GM18873 (cell line): ENCODE measurements at regions not wholly inside any gene's neighbourhood (a gene's known extent, or its start where the extent isn't known, plus 50 kb on each side); places are given as distances from the start of the nearest gene placed in this dataset.
"Not testable (repeated sequence)": the region's sequence is repeated elsewhere in the genome, so short reads cannot be mapped to it uniquely, and the experiment has no call there.

Source experiments
- ATAC-seq: cut with Tn5 transposase; IDR thresholded peaks from one replicate; pipeline ENCODE4 v1.9.1; 2021; ENCODE audit warnings: mild to moderate bottlenecking, moderate library complexity, moderate number of reproducible peaks; ENCODE audit not compliant: unreplicated experiment, low FRiP score

GRCh38 chr2:47728551-47728950, 54.4 kb upstream of the MSH6 start:
- no peak for ATAC-seq

- no peak for ATAC-seq
Measured at GRCh38 chr2:47727956-47728355, 55.0 kb upstream of the MSH6 start.

GRCh38 chr2:47726978-47727377, 56.0 kb upstream of the MSH6 start:
- ATAC-seq: not testable (repeated sequence)

- no peak for ATAC-seq
Measured at GRCh38 chr2:47725808-47726207, 57.1 kb upstream of the MSH6 start.

- peak; percentile 92 for ATAC-seq
Measured at GRCh38 chr2:47724221-47724981, 58.5 kb upstream of the MSH6 start.

- ATAC-seq: no peak
Measured at GRCh38 chr2:47721296-47721695, 61.6 kb upstream of the MSH6 start.

- ATAC-seq: no peak
Measured at GRCh38 chr2:47720559-47720958, 62.4 kb upstream of the MSH6 start.

- no peak for ATAC-seq
Measured at GRCh38 chr2:47720036-47720435, 62.9 kb upstream of the MSH6 start.

- ATAC-seq: peak; percentile 48
Measured at GRCh38 chr2:47719099-47719498, 63.8 kb upstream of the MSH6 start.

GRCh38 chr2:47716307-47716706, 66.6 kb upstream of the MSH6 start:
- not testable (repeated sequence) for ATAC-seq

- no peak for ATAC-seq
Measured at GRCh38 chr2:47715552-47715951, 67.4 kb upstream of the MSH6 start.

GRCh38 chr2:47708801-47709499, 74.0 kb upstream of the MSH6 start:
- ATAC-seq: peak; percentile 85

- no peak for ATAC-seq
Measured at GRCh38 chr2:47704287-47704686, 78.7 kb upstream of the MSH6 start.

- no peak for ATAC-seq
Measured at GRCh38 chr2:47699533-47700215, 83.3 kb upstream of the MSH6 start.

GRCh38 chr2:47698436-47698972, 84.4 kb upstream of the MSH6 start:
- not testable (repeated sequence) for ATAC-seq

- not testable (repeated sequence) for ATAC-seq
Measured at GRCh38 chr2:47697681-47698435, 85.1 kb upstream of the MSH6 start.

GRCh38 chr2:47697000-47697601, 85.8 kb upstream of the MSH6 start:
- ATAC-seq: no peak

GRCh38 chr2:47696478-47696831, 86.5 kb upstream of the MSH6 start:
- ATAC-seq: no peak

GRCh38 chr2:47695800-47696477, 87.0 kb upstream of the MSH6 start:
- ATAC-seq: no peak

- not testable (repeated sequence) for ATAC-seq
Measured at GRCh38 chr2:47694451-47694850, 88.5 kb upstream of the MSH6 start.
